NCI-H774 (cell line): ENCODE measurements at regions not wholly inside any gene's neighbourhood (a gene's known extent, or its start where the extent isn't known, plus 50 kb on each side); places are given as distances from the start of the nearest gene placed in this dataset.
"Not testable (repeated sequence)": the region's sequence is repeated elsewhere in the genome, so short reads cannot be mapped to it uniquely, and the experiment has no call there.

Experiments used
- DNase-seq: peaks from one replicate; lab custom pipeline; 2025; lab: John Stamatoyannopoulos, UW

- DNase-seq, result no peak
Measured at GRCh38 chr2:84217456-84217855, 241.6 kb downstream of the SUCLG1 start.

DNA sequence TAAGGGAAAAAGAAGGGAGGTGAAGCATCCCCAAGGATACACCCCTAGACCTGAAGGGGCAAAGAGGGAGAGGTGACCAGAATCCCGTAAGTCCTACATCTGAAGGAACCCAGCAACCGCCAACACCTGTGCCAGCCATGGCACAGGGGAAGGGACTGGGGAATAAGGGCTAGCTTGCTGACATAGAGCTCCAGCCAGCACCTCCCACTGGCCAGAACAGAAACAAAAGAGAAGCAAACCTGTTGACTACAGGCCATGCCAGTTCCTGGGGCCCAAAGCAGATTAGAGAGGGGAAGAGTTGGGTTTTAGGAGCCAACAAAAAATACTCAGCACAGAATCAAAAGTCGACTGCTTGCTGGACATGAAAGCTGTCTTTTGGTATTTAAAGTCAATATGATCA lies 244.6 kb downstream of the SUCLG1 start:
- no peak for DNase-seq

- no peak for DNase-seq
Measured at GRCh38 chr2:84212611-84213314, 246.3 kb downstream of the SUCLG1 start.

GRCh38 chr2:84209941-84210340 lies 249.1 kb downstream of the SUCLG1 start:
- no peak for DNase-seq

- no peak for DNase-seq
Measured at GRCh38 chr2:84204995-84205394, 254.1 kb downstream of the SUCLG1 start.

DNA sequence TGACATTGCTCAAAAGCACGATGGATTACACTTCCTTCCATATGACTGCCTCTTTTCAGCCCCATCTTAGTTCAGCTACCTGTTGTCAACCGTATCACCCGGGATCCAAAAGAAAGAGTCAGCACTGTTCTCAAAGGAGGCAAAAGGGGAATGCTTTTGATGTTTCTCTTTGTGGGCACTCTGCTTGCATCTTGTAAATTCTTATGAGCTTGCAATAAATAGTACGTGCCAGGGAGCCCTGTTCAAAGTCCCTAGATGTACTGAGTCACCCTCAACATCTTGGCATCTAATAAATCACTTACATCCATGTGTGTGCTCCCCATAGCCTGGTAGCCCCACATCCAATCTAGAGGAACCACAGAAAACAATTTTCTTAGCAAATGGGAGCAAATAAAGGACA lies 256.9 kb downstream of the SUCLG1 start:
- DNase-seq, result no peak

DNA sequence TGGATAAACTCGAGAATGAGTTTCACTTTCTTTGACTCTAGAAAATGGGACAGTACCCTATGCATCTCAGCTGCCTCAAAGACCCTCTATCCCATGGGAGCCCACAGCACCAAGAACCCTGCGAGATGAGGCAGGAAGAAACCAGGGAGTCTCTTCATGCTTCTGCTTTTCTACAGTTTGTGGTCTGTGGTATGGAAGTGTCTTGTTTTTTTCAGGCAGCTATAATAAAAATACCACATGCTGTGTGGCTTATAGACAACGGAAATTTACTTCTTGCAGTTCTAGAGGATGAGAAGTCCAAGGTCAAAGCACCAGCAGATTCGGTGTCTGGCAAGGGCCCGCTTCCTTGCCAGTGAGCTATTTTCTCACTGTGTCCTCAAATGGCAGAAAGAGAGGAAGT lies 257.9 kb downstream of the SUCLG1 start:
- DNase-seq, result no peak

DNA sequence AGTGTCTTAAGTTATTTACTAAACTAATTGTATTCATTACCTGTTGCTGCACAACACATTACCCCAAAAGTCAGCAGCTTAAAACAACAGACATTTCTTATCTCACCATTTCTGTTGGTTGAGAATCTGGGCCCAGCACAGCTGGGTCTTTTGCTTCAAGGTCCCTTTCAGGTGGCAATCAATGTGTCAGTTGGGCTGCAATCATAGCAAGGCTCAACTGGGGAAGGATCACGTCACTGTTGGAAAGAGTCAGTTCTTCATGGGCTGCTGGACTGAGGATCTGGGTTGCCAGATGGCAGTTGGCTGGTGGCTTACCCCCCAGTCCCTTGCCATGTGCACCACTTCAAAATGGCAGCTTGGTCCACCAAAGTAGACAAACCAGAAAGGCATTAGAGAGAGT lies 261.2 kb downstream of the SUCLG1 start:
- DNase-seq, result no peak

- DNase-seq, result no peak
Measured at GRCh38 chr2:84194949-84195644, 264.0 kb downstream of the SUCLG1 start.

DNA sequence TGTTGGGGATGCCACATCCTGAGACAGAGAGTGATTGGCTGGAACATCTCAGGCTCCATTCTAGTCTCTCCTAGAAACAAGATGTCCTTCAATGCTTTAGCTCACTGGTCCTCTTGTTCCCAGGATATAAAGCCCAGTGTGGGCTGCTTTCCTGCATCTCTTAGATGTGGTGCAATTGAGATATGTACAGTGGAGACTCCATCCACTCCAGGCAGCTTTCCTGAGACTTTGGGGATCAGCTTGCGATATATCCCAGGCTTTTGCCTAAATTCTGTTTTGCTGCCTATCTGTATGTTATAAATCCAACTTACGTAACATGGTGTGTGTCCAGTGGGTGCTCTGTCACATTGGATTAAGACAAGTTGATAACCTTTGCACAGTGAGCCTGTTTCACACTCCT lies 264.9 kb downstream of the SUCLG1 start:
- DNase-seq, result no peak

DNA sequence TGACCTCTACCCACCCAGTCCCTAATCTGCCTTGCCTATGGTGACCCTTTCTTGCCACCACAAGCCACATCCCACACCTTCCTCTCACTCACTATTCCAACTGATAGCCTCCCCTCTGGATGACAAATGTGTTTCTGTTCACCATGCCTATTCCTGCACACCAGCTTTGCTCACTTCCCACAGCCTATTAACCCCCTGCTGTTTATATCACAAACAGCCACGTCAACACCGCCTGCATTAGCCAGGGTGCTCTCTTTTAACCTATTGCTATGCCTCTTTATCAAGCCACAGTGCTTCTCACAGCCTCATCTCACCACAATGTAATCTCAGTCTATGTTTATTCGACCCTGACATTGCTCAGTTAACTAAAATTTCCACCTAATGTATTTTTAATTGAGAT lies 271.8 kb downstream of the SUCLG1 start:
- no peak for DNase-seq

DNA sequence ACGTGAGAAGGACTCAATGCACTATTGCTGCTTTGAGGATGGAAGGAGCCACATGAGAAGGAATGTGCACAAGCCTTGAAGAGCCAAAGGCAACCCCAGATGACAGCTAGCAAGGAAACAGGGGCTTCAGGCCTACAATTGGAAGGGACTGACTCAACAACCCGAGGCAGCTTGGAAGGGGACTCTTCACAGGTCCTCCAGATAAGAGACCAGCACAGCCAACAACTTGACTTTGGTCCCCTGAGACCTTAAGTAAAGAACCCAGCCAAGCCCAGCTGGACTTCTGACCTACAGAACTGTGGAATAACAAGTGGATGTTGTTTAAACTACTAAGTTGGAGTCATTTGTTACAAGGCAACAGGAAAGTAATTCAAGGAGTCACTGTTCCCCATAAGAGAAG lies 277.2 kb downstream of the SUCLG1 start:
- no peak for DNase-seq

DNA sequence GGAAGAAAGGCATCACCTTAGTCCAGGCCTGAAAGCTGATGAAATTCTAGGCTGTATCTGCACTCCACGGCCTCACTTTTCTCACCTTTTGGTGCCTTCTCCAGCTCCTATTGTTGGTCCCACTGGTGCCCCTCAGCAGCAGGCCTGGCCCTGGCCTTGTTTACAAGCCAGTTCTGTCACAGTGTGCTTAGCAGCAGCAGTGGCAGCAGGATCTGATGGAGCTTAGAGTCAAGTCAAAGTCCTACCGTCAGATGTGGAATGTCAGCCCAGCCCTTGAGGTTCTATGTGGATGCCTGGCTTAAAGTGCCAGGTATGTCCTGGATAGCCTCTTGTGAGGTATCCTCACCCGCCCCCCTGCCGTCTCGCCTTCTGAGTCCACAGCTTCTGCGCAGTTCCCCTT lies 281.3 kb downstream of the SUCLG1 start:
- DNase-seq, result no peak

- no peak for DNase-seq
Measured at GRCh38 chr2:84175970-84176369, 283.1 kb downstream of the SUCLG1 start.

DNA sequence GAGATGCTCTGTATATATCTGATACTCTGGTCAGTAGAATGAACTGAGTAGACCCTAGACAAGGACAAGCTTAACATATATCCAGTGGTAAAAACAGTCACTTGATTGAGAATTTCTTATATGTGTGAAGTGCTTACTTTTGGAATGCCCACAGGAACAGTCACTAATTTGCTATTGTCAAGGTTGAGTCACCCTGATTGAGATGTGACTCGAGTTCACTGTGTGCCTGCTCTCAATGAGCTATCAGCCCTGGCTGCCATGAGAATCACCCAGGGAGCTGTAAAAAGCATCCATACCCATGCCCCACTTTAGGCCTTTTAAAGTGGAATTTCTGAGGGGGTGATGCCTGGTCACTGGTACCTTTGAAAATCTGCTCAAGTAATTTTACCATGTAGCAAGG lies 283.7 kb downstream of the SUCLG1 start:
- no peak for DNase-seq

DNA sequence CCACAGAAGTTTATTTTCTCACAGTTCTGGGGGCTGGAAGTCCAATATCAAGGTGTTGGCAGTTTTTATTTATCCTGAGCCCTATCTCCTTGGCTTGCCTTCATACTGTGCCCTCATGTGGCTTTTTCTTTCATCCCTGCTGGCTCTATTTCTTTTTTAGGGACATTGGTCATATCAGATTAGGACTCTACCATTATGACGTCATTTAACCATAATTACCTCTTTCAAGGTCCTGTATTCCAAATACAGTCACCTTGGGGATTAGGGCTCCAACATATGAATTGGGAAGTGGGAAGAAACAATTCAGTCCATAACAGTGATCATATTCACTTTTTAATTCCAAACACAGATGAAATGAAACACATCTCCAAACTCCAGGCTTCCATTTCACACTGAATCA lies 286.0 kb downstream of the SUCLG1 start:
- DNase-seq, result no peak

DNA sequence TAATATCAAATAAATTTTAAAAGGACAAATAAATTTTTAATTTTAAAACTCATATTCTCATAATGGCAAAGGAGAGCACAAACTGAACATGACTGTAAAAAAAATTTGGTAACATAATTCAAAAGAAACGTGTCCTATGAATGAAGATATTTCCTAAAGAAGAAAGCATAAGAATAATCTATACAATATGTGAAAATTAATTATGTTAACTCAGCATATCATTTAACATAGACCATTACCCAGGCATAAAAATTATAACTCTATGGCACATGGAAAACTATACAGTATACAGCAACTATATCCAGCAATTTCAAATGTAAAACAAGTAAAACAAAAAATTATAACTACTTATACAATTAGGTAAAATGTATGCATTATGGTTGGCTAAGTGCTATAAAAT lies 288.1 kb downstream of the SUCLG1 start:
- DNase-seq, result no peak

- no peak for DNase-seq
Measured at GRCh38 chr2:84169871-84170270, 289.2 kb downstream of the SUCLG1 start.

GRCh38 chr2:84168552-84168951 lies 290.5 kb downstream of the SUCLG1 start:
- not testable (repeated sequence) for DNase-seq

- no peak for DNase-seq
Measured at GRCh38 chr2:84165256-84165655, 293.8 kb downstream of the SUCLG1 start.

GRCh38 chr2:84160453-84160852 lies 298.6 kb downstream of the SUCLG1 start:
- peak; percentile 83 for DNase-seq

DNA sequence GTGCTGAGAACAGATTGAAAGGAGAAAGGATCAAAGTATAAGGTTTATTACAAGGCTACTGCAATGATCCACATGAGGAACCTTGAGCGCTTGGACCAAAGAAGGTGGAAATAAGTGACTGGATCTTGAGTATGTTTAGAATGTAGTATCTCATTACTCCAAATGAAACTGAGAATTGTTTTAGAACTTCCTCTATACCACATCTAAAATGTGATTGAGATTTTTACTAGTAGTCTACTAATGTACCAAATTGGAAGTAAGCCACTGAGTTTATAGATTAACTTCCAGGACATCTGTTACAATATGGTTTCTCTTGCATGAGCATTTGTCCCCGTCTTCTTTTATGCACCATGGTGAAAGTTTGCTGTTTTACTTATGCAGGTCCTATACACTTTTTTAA lies 300.5 kb downstream of the SUCLG1 start:
- no peak for DNase-seq

DNA sequence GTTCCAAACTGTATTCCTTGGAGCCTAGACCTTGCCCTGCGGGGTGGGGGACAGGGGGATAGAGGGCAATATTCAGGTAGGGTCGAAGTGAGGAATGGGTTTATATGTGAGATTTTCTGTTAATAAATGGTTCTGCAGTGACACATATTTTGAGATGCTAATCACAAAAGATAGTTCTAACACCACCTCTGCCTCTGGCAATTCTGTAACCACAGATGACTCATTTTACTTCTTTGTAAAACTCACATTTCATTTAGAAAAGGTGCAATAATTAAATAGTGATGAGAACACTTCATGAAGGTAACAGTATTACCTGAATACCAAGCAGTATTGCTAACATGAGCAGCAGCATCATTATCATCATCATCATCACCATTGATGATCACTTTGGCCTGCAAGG lies 306.6 kb downstream of the SUCLG1 start:
- DNase-seq, result no peak

GRCh38 chr2:84144345-84144744 lies 314.7 kb downstream of the SUCLG1 start:
- DNase-seq, result no peak
